C4-2B (cell line): ENCODE measurements at regions not wholly inside any gene's neighbourhood (a gene's known extent, or its start where the extent isn't known, plus 50 kb on each side); places are given as distances from the start of the nearest gene placed in this dataset.

Experiments used
- ZFX ChIP-seq: fragments of 450-650 bp; IDR thresholded peaks from 2 replicates; pipeline ENCODE4 v1.6.1; 2017
- TF ChIP-seq, protein P1 (sequence below): fragments of 450-650 bp; conservative IDR thresholded peaks from 2 replicates; pipeline ENCODE4 v1.5.1; 2017; ENCODE audit warnings: mild to moderate bottlenecking

DNA sequence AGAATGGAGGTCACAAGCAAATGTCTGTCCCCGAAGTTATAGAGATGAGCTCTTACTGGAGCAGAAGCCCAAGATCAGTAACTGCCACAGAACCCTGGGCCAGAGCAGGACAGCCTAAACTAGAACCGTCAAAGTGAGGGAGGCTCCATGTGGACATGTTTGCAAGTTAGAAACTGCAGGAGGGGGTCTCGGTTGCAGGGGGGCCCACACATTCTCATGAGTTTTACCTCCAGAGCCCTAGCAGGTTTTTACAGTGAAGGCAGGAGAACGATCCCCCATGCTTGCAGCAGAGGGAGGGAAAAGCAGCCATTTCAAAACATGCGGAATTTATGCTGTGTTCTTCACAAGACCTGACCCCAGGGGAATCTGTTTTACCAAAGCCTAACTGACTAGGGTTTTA, 133.5 kb upstream of the B3GAT1 start:
- TF ChIP-seq, protein P1, sequence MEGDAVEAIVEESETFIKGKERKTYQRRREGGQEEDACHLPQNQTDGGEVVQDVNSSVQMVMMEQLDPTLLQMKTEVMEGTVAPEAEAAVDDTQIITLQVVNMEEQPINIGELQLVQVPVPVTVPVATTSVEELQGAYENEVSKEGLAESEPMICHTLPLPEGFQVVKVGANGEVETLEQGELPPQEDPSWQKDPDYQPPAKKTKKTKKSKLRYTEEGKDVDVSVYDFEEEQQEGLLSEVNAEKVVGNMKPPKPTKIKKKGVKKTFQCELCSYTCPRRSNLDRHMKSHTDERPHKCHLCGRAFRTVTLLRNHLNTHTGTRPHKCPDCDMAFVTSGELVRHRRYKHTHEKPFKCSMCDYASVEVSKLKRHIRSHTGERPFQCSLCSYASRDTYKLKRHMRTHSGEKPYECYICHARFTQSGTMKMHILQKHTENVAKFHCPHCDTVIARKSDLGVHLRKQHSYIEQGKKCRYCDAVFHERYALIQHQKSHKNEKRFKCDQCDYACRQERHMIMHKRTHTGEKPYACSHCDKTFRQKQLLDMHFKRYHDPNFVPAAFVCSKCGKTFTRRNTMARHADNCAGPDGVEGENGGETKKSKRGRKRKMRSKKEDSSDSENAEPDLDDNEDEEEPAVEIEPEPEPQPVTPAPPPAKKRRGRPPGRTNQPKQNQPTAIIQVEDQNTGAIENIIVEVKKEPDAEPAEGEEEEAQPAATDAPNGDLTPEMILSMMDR, result no peak
- TF ChIP-seq ZFX, result no peak
